Endothelial cell of umbilical vein (primary cell): ENCODE measurements at regions not wholly inside any gene's neighbourhood (a gene's known extent, or its start where the extent isn't known, plus 50 kb on each side); places are given as distances from the start of the nearest gene placed in this dataset.

ENCODE experiments used
- BruUV-seq: library from RNA; stranded (reverse); fragments of 400-500 nt; replicated peaks from 2 replicates; lab custom pipeline; 2021; lab: Mats Ljungman, UMichigan
- CTCF ChIA-PET: fragments of 300-600, 350-600 bp; sonication (Branson Sonifier 250); formaldehyde crosslinking; loops from one replicate; lab custom pipeline; 2021; ENCODE audit warnings: antibody characterized with exemption, inconsistent platforms; lab: Charles Lee
- POLR2A ChIA-PET: fragments of 300-600, 350-600 bp; sonication (Branson Sonifier 250); formaldehyde crosslinking; loops from one replicate; lab custom pipeline; 2021; ENCODE audit warnings: antibody characterized with exemption, inconsistent platforms; lab: Charles Lee
- DNase-seq: peaks from one replicate; pipeline ENCODE4 v3.0.0-alpha.2; 2011; ENCODE audit warnings: low read depth, low spot score
- FAIRE-seq: peaks from 2 replicates; lab custom pipeline; 2011; peaks lifted over from hg19 to GRCh38; lab: Jason Lieb, UNC
- H2AFZ ChIP-seq: 2 replicates; pipeline ENCODE4 v1.6.0; 2012; ENCODE audit warnings: low read depth, low read length, control low read depth, inconsistent platforms
- H3K27ac ChIP-seq: 2 replicates; pipeline ENCODE4 v1.5.1; 2011; ENCODE audit warnings: low read depth, mild to moderate bottlenecking, control low read depth, low read length, moderate library complexity; ENCODE audit not compliant: insufficient read depth
- H3K27me3 ChIP-seq, 2 experiments: 2 replicates each; pipeline versions ENCODE4 v1.6.0 to v1.6.1; 2011; ENCODE audit warnings: low read length in 2 of 2, mixed read lengths in 1 of 2; ENCODE audit not compliant: control insufficient read depth in 2 of 2, insufficient read depth in 2 of 2
- H3K36me3 ChIP-seq, 2 experiments: 2 replicates in 1 of 2; 3 replicates in 1 of 2; pipeline ENCODE4 v1.5.1; 2011; ENCODE audit warnings: low read length in 2 of 2, mild to moderate bottlenecking in 1 of 2, moderate library complexity in 1 of 2; ENCODE audit not compliant: control insufficient read depth in 2 of 2, insufficient read depth in 2 of 2; ENCODE audit errors: extremely low read depth in 1 of 2
- H3K4me1 ChIP-seq: 3 replicates; pipeline ENCODE4 v1.5.1; 2011; ENCODE audit warnings: mild to moderate bottlenecking, low read length; ENCODE audit not compliant: control insufficient read depth, insufficient read depth; ENCODE audit errors: extremely low read depth
- H3K4me2 ChIP-seq: 2 replicates; pipeline ENCODE4 v1.6.1; 2011; ENCODE audit warnings: low read length, control low read depth, mixed read lengths; ENCODE audit not compliant: insufficient read depth
- H3K4me3 ChIP-seq, 3 experiments: fragments of 200-600 bp in 1 of 3; sonication (generic), shearing (Covaris generic) in 1 of 3; replicated peaks in 1 of 3; 2 replicates each; pipeline ENCODE4 v1.5.1; 2011 to 2016; ENCODE audit warnings: control low read depth in 3 of 3, low read length in 3 of 3, mild to moderate bottlenecking in 2 of 3, inconsistent platforms in 1 of 3, low read depth in 1 of 3, moderate library complexity in 1 of 3; ENCODE audit not compliant: insufficient read depth in 1 of 3
- H3K79me2 ChIP-seq: 2 replicates; pipeline ENCODE4 v1.6.0; 2012; ENCODE audit warnings: low read length, inconsistent platforms; ENCODE audit not compliant: control insufficient read depth, insufficient read depth
- H3K9ac ChIP-seq: replicated peaks from 2 replicates; pipeline ENCODE3; 2011; ENCODE audit warnings: low read length, control low read depth; ENCODE audit not compliant: insufficient read depth; ENCODE audit errors: extremely low read depth
- H3K9me1 ChIP-seq: replicated peaks from 3 replicates; pipeline ENCODE4 v1.6.0; 2011; ENCODE audit warnings: mild to moderate bottlenecking, low read length; ENCODE audit not compliant: control insufficient read depth, insufficient read depth; ENCODE audit errors: extremely low read depth
- H3K9me3 ChIP-seq: replicated peaks from 2 replicates; pipeline ENCODE4 v1.5.1; 2012; ENCODE audit warnings: low read length, inconsistent platforms; ENCODE audit not compliant: control insufficient read depth, insufficient read depth
- H4K20me1 ChIP-seq: replicated peaks from 2 replicates; pipeline ENCODE3; 2011; ENCODE audit warnings: mild to moderate bottlenecking, low read length; ENCODE audit not compliant: control insufficient read depth, insufficient read depth; ENCODE audit errors: extremely low read depth
- EZH2 ChIP-seq: IDR thresholded peaks from 2 replicates; pipeline ENCODE4 v1.6.1; 2012; ENCODE audit warnings: borderline replicate concordance, low read depth, mild to moderate bottlenecking, moderate library complexity, low read length, inconsistent platforms; ENCODE audit not compliant: severe bottlenecking
- FOS ChIP-seq: IDR thresholded peaks from 2 replicates; pipeline ENCODE4 v1.6.1; 2011; ENCODE audit warnings: mild to moderate bottlenecking, low read length, moderate library complexity, borderline replicate concordance; ENCODE audit not compliant: insufficient read depth
- GATA2 ChIP-seq: IDR thresholded peaks from 2 replicates; pipeline ENCODE4 v1.7.0; 2011; ENCODE audit warnings: low read depth, mild to moderate bottlenecking, moderate library complexity, mixed read lengths, low read length; ENCODE audit not compliant: insufficient read length, insufficient read depth
- JUN ChIP-seq: IDR thresholded peaks from 2 replicates; pipeline ENCODE4 v1.6.1; 2011; ENCODE audit warnings: borderline replicate concordance, low read depth; ENCODE audit not compliant: insufficient read length, insufficient read depth
- MYC ChIP-seq: IDR thresholded peaks from one replicate; pipeline ENCODE4 v1.6.1; 2011; ENCODE audit warnings: mild to moderate bottlenecking, low read depth, low read length
- POLR2A ChIP-seq: IDR thresholded peaks from 2 replicates; pipeline ENCODE4 v1.6.1; 2012; ENCODE audit warnings: low read depth, mild to moderate bottlenecking, control low read depth, low read length
- POLR2AphosphoS5 ChIP-seq: IDR thresholded peaks from 2 replicates; pipeline ENCODE4 v1.6.1; 2012; ENCODE audit warnings: low read depth, mild to moderate bottlenecking, control low read depth, low read length, moderate library complexity; ENCODE audit not compliant: insufficient read depth
- dilution Hi-C: fragments of 300-500 bp; cut with MboI; formaldehyde crosslinking; loops from one replicate; pipeline ENCODE4 v1.15.0; 2019; ENCODE audit warnings: low sequenced_read_pairs; ENCODE audit not compliant: extremely low pct_ligation_motif_present
- intact Hi-C: fragments of 100-400 bp; cut with micrococcal nuclease; formaldehyde crosslinking; loops from one replicate; pipeline ENCODE4 v1.10.0; 2022
- TF ChIP-seq, protein P1 (sequence below), 2 donors: IDR thresholded peaks; 1 replicate in 1 of 2; 2 replicates in 1 of 2; pipeline ENCODE4 v1.5.1; 2011; ENCODE audit warnings: low read length in 2 of 2, mild to moderate bottlenecking in 2 of 2, moderate library complexity in 2 of 2, control low read depth in 1 of 2, inconsistent platforms in 1 of 2, low read depth in 1 of 2; ENCODE audit not compliant: insufficient read depth in 1 of 2; ENCODE audit errors: extremely low read depth in 1 of 2
- TF ChIP-seq, protein P2 (sequence below): IDR thresholded peaks from 2 replicates; pipeline ENCODE4 v1.6.1; 2011; ENCODE audit not compliant: insufficient read depth, insufficient read length

DNA sequence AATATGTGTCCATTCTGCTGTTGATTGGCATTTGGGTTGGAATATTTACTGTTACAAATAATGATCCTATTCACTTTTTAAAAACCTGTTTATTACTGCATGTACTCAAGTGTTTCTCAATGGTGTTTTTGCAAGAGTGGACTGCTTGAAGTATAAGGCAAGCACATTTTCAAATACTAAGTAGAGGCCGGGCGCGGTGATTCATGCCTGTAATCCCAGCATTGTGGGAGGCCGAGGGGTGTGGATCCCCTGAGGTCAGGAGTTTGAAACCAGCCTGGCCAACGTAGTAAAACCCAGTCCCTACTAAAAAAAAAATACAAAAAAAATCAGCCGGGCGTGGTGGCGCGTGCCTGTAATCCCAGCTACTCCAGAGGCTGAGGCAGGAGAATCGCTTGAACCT, 276.9 kb upstream of the ADGRL4 start:
- FAIRE-seq (no peak), DNase-seq (no peak)
- Histone ChIP-seq H3K9ac (no peak overlapping the region), H3K4me2 (no peak overlapping the region), H3K4me1 (no peaks in the 10 kb centered on the region), H4K20me1 (no peaks in the 10 kb centered on the region), H3K27me3 (no peaks in the 10 kb centered on the region), H3K27ac (no peak overlapping the region), H3K36me3 (no peaks in the 10 kb centered on the region), H2AFZ (no peak overlapping the region), H3K9me1 (no peaks in the 10 kb centered on the region), H3K4me3 (no peak overlapping the region), H3K9me3 (no peaks in the 10 kb centered on the region), H3K79me2 (no peaks in the 10 kb centered on the region)
- dilution Hi-C loops: no loop called here
- no peak for TF ChIP-seq JUN
- TF ChIP-seq POLR2AphosphoS5: no peak
- TF ChIP-seq GATA2: no peak
- TF ChIP-seq MYC: no peak
- TF ChIP-seq, protein P1, sequence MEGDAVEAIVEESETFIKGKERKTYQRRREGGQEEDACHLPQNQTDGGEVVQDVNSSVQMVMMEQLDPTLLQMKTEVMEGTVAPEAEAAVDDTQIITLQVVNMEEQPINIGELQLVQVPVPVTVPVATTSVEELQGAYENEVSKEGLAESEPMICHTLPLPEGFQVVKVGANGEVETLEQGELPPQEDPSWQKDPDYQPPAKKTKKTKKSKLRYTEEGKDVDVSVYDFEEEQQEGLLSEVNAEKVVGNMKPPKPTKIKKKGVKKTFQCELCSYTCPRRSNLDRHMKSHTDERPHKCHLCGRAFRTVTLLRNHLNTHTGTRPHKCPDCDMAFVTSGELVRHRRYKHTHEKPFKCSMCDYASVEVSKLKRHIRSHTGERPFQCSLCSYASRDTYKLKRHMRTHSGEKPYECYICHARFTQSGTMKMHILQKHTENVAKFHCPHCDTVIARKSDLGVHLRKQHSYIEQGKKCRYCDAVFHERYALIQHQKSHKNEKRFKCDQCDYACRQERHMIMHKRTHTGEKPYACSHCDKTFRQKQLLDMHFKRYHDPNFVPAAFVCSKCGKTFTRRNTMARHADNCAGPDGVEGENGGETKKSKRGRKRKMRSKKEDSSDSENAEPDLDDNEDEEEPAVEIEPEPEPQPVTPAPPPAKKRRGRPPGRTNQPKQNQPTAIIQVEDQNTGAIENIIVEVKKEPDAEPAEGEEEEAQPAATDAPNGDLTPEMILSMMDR (IDR thresholded peaks at IDR 0.05; ENCODE audit: extremely low read depth in 1 of 2, insufficient read depth in 1 of 2, low read depth in 1 of 2, low read length in 2 of 2): no peak
- TF ChIP-seq EZH2: no peak
- TF ChIP-seq, protein P2, sequence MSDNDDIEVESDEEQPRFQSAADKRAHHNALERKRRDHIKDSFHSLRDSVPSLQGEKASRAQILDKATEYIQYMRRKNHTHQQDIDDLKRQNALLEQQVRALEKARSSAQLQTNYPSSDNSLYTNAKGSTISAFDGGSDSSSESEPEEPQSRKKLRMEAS: no peak
- no peak for TF ChIP-seq FOS
- TF ChIP-seq POLR2A: no peak
- intact Hi-C loops: no loop called here
- BruUV-seq: no TSS peak
- CTCF ChIA-PET: no interaction called here
- POLR2A ChIA-PET: no interaction called here
